Suprapubic skin (tissue), 4 donors: ENCODE measurements at regions not wholly inside any gene's neighbourhood (a gene's known extent, or its start where the extent isn't known, plus 50 kb on each side); places are given as distances from the start of the nearest gene placed in this dataset.

ENCODE experiments used
- DNase-seq, 2 donors: peaks; one replicate each; pipeline ENCODE4 v3.0.0-alpha.2; 2019; ENCODE audit warnings: low spot score in 2 of 2
- H3K27ac ChIP-seq: fragments of 200-600 bp; sonication (generic); one replicate; pipeline ENCODE4 v1.5.1; 2019
- H3K27me3 ChIP-seq: fragments of 200-600 bp; sonication (generic); one replicate; pipeline ENCODE4 v1.5.1; 2019
- H3K36me3 ChIP-seq: fragments of 200-600 bp; sonication (generic); one replicate; pipeline ENCODE4 v1.5.1; 2019
- H3K4me1 ChIP-seq: fragments of 200-600 bp; sonication (generic); one replicate; pipeline ENCODE4 v1.5.1; 2019
- H3K4me3 ChIP-seq: fragments of 200-600 bp; sonication (generic); one replicate; pipeline ENCODE4 v1.5.1; 2019; ENCODE audit warnings: mild to moderate bottlenecking
- H3K9me3 ChIP-seq: fragments of 200-600 bp; sonication (generic); one replicate; pipeline ENCODE4 v1.5.1; 2019
- EP300 ChIP-seq: sonication (generic); formaldehyde crosslinking; IDR thresholded peaks from one replicate; pipeline ENCODE4 v1.6.1; 2017; ENCODE audit warnings: antibody characterized with exemption
- POLR2A ChIP-seq, 2 donors: fragments of 450-650 bp; IDR thresholded peaks; one replicate each; pipeline ENCODE4 v1.6.1; 2017; ENCODE audit warnings: antibody characterized with exemption in 2 of 2, mild to moderate bottlenecking in 2 of 2, moderate library complexity in 2 of 2
- POLR2AphosphoS5 ChIP-seq, 3 donors: sonication (generic); formaldehyde crosslinking; IDR thresholded peaks; one replicate each; pipeline ENCODE4 v1.6.1; 2017; ENCODE audit warnings: antibody characterized with exemption in 3 of 3
- WGBS: methylation state at CpG from one replicate; pipeline ENCODE4 v1.1.5; 2018; 5-methylcytosine and 5-hydroxymethylcytosine counted together
- TF ChIP-seq, protein P1 (sequence below), 2 donors: fragments of 200-600 bp in 1 of 2; fragments of 450-650 bp in 1 of 2; sonication (generic) in 1 of 2; IDR thresholded peaks; one replicate each; pipeline ENCODE4 v1.5.1; 2016 to 2019; ENCODE audit warnings: antibody characterized with exemption in 2 of 2, mild to moderate bottlenecking in 1 of 2, moderate library complexity in 1 of 2

DNA sequence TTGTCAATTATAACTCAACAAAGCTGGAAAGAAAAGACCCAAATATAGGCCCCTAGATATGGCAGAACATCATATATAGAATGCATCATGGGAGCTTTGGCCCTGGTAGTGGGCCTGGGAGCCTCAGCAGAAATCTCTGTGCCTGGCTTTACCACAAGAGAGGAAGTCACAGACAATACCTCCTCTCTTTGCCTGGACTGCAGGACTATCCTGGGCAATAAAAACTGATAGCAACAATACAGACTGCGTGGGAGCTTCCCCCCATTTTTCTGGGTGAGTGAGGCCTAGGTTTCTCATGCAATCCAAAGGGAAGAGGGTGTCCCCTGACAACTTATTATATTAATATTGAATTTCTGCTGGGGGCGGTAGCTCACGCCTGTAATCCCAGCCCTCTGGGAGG is 64.0 kb upstream of the NFKB1 start:
- 94% methylated on average over 3 of the region's 3 CpGs for WGBS
- no peak for DNase-seq
- Histone ChIP-seq H3K27ac (no peak overlapping the region), H3K27me3 (no peaks in the 10 kb centered on the region), H3K36me3 (no peaks in the 10 kb centered on the region), H3K9me3 (peaks cover 3% of the 10 kb centered on the region), H3K4me1 (peaks cover 18% of the 10 kb centered on the region), H3K4me3 (no peak overlapping the region)
- TF ChIP-seq, protein P1, sequence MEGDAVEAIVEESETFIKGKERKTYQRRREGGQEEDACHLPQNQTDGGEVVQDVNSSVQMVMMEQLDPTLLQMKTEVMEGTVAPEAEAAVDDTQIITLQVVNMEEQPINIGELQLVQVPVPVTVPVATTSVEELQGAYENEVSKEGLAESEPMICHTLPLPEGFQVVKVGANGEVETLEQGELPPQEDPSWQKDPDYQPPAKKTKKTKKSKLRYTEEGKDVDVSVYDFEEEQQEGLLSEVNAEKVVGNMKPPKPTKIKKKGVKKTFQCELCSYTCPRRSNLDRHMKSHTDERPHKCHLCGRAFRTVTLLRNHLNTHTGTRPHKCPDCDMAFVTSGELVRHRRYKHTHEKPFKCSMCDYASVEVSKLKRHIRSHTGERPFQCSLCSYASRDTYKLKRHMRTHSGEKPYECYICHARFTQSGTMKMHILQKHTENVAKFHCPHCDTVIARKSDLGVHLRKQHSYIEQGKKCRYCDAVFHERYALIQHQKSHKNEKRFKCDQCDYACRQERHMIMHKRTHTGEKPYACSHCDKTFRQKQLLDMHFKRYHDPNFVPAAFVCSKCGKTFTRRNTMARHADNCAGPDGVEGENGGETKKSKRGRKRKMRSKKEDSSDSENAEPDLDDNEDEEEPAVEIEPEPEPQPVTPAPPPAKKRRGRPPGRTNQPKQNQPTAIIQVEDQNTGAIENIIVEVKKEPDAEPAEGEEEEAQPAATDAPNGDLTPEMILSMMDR (IDR thresholded peaks at IDR 0.05) = no peak

DNA sequence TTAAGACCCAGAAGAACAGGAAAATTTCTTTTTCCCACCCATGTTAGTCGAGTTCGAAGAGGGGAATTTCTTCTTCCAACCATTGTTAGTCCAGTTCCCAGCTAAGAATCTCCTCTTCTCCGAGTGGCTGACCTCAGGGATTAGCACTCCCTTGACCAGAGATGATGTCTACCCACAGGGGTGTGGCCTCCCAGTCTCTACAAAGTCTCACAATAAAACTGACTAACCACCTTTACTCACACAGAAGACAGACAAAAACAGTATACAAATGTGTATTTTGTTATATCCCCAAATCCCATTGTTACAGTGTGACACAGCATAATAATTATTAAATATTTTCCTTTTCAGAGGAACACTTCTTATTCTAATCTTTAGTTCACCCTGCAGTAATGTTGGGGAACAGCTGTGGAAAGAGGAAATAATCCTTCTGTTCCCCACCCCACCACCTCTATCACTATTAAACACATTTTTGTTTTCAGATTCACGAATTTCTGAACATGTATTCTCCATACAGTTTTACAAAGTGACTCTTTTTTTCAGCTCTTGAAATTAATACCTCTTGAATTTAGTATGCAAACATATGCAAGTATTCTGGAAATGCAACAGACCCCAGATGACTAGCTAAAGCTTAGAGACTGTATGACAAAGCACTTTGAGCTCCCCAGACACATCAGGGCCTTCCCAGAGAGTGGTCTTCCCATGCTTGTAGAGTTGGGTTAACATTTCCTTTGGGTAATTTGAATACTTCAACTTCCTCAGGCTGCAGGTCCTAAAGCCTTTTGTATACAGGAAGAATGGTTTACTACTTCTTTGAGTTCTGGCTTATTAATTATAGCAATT is 62.5 kb upstream of the NFKB1 start:
- Histone ChIP-seq H3K4me3 (no peak overlapping the region), H3K36me3 (no peaks in the 10 kb centered on the region), H3K4me1 (peaks cover 18% of the 10 kb centered on the region), H3K27me3 (no peaks in the 10 kb centered on the region), H3K27ac (no peak overlapping the region), H3K9me3 (peaks cover 3% of the 10 kb centered on the region)
- no peak for TF ChIP-seq EP300
- no peak for TF ChIP-seq POLR2A (IDR thresholded peaks at IDR 0.05)
- whole genome bisulfite sequencing = 75% methylated on average over 4 of the region's 4 CpGs
- DNase-seq = no peak

DNA sequence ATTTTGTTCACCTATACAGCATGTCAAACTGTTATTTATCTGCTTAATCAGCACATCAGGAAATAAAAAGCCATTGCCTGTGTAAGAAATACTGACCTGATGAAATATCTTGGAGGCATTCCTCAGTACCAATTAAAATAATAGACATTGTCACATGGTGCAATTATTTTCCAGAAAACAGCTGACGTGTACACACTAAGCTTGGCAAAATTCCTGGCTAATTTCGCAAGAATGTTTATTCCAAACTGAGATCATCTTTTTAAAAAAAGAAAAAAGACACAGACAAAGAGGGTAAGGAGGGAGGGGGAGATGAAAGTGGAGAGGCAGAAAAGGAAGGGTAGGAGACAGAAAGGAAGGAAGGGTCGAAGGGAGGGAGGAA is 61.9 kb upstream of the NFKB1 start:
- peak overlapping the region; percentile 81 for H3K27ac ChIP-seq

DNA sequence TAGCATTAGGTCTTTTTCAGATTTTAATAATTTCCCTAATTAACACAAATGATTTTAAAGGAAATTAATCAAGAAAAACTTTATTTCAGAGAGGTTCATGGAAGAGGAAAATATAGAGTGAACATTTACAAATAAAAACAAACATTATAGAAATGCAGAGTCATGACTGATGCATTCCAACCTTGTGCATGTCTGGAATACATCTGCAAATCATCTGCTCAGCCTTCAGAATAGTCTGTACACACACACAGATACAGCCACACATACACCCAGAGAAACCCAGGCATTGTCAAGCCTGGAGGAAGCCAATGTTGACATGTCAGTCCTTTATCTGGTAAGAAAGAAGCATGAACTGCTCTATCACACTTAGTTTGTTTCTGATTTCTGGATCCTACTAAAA is 61.3 kb upstream of the NFKB1 start:
- Histone ChIP-seq H3K27me3 (no peaks in the 10 kb centered on the region), H3K4me3 (no peak overlapping the region), H3K9me3 (peaks cover under 1% of the 10 kb centered on the region), H3K4me1 (peaks cover 18% of the 10 kb centered on the region), H3K36me3 (no peaks in the 10 kb centered on the region), H3K27ac (peak overlapping the region; percentile 81)
- no peak for DNase-seq
- no peak for TF ChIP-seq POLR2AphosphoS5 (IDR thresholded peaks at IDR 0.05)
- TF ChIP-seq, protein P1 (IDR thresholded peaks at IDR 0.05) = no peak
- no peak for TF ChIP-seq POLR2A (IDR thresholded peaks at IDR 0.05)

More for the DNA sequence above, 61.9 kb upstream of the NFKB1 start:
- peak; percentile 29 to 86 (median 66) for TF ChIP-seq POLR2AphosphoS5 (IDR thresholded peaks at IDR 0.05)
- TF ChIP-seq, protein P1 (IDR thresholded peaks at IDR 0.05) = no peak
- TF ChIP-seq POLR2A (IDR thresholded peaks at IDR 0.05) = no peak
- no peak for TF ChIP-seq EP300
- H3K4me3 ChIP-seq = peak overlapping the region; percentile 20
- WGBS = 8% methylated on average over 3 of the region's 3 CpGs
- H3K4me1 ChIP-seq = peaks cover 18% of the 10 kb centered on the region
- peaks cover 3% of the 10 kb centered on the region for H3K9me3 ChIP-seq
- no peaks in the 10 kb centered on the region for H3K36me3 ChIP-seq
- no peaks in the 10 kb centered on the region for H3K27me3 ChIP-seq
- DNase-seq = no peak

DNA sequence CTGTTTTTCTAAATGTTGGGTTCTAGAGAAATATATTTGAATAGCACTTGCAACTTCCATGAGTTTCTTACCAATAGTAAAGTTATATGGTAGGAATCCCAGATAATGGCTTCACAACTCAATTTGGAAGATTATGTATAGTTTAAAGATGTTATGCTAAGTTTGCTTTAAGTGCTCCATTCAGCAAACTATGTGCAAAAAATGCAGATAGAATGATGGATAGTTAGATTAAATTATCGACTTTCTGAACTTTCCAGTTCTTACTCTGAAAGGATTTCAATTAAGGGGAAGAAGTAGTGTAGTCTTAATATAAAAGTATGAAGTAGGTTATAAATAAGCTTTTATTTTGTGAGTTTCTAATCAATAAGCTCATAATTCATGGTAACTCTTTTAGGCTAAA is 60.7 kb upstream of the NFKB1 start:
- no peak overlapping the region for H3K27ac ChIP-seq
- H3K4me1 ChIP-seq = peaks cover 18% of the 10 kb centered on the region
- no peaks in the 10 kb centered on the region for H3K36me3 ChIP-seq
- no peak for DNase-seq
- no peak overlapping the region for H3K4me3 ChIP-seq
- no peaks in the 10 kb centered on the region for H3K27me3 ChIP-seq
- no peaks in the 10 kb centered on the region for H3K9me3 ChIP-seq
- TF ChIP-seq POLR2A (IDR thresholded peaks at IDR 0.05) (no peak), POLR2AphosphoS5 (IDR thresholded peaks at IDR 0.05) (no peak)
- TF ChIP-seq, protein P1 (IDR thresholded peaks at IDR 0.05) = no peak
- 87% methylated on average over 1 of the region's 1 CpG for WGBS
